MM.1S (cell line): ENCODE measurements at regions not wholly inside any gene's neighbourhood (a gene's known extent, or its start where the extent isn't known, plus 50 kb on each side); places are given as distances from the start of the nearest gene placed in this dataset.

Experiments used
- CTCF ChIP-seq: fragments of 300-600 bp; sonication (generic); IDR thresholded peaks from 2 replicates; pipeline ENCODE4 v1.5.1; 2016; ENCODE audit warnings: antibody characterized with exemption, low read length, mixed read lengths
- EZH2 ChIP-seq: fragments of 300-600 bp; sonication (generic); optimal IDR thresholded peaks from 2 replicates; pipeline ENCODE3; 2017; ENCODE audit warnings: low read depth, mild to moderate bottlenecking, antibody characterized with exemption, low read length, mixed read lengths
- EZH2phosphoT487 ChIP-seq: fragments of 300-600 bp; sonication (generic); IDR thresholded peaks from 2 replicates; pipeline ENCODE4 v1.6.1; 2018; ENCODE audit warnings: antibody characterized with exemption, low read length

GRCh38 chr5:171593401-171593800 lies 174.0 kb downstream of the FGF18 start:
- no peak for TF ChIP-seq CTCF
- TF ChIP-seq EZH2phosphoT487: no peak
- no peak for TF ChIP-seq EZH2
